ENCODE measurements at regions not wholly inside any gene's neighbourhood (a gene's known extent, or its start where the extent isn't known, plus 50 kb on each side); places are given as distances from the start of the nearest gene placed in this dataset.

DNA sequence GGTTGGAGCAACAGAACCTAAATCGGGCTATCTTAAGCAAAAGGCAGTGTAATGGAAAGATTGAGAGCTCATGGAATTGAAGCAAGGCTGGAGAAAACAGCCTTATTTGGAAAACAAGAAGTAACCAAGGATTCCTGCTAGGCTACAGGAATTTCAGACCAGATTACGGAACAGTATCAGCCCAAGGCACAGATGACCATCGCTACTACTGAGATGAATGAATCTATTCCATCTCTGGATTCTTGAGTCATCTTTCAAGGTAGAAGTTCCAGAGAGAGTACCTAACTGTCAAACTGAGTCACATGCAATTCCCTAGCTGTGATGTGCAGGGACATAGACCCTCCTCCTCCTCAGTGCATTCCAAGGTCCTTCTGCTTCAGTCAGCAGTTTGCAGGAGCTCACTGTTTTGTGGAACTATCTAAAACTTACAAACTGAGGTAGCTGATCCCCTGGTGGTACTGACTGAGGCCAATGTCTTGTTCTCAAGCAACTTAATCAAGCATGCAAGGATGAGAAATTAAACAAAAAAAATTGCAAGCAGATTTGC is 62.0 kb upstream of the SMLR1 start:
- no peak for DNase-seq (ENCODE audit: low read depth)

GRCh38 chr6:130766239-130767144 is 60.7 kb upstream of the SMLR1 start:
- DNase-seq (ENCODE audit: low read depth), result no peak

- no peak for DNase-seq (ENCODE audit: low read depth)
These were observed 57.3 kb upstream of the SMLR1 start for GRCh38 chr6:130769861-130770260.

DNA sequence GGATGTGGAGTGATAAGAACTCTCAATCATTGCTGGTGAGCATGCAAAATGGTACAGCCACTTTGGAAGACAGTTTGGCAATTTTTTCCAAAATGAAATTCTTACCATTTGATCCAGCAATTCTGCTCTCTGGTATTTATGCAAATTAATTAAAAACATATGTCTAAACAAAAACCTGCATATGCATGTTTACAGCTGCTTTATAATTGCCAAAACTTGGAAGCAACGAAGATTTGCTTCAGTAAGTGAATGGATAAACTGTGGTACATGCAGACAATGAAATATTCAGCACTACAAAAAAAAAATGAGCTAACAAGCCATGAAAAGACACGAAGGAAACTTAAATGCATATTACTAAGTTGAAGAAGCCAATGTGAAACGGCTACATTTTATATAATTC is 55.5 kb upstream of the SMLR1 start:
- no peak for DNase-seq (ENCODE audit: low read depth)

DNA sequence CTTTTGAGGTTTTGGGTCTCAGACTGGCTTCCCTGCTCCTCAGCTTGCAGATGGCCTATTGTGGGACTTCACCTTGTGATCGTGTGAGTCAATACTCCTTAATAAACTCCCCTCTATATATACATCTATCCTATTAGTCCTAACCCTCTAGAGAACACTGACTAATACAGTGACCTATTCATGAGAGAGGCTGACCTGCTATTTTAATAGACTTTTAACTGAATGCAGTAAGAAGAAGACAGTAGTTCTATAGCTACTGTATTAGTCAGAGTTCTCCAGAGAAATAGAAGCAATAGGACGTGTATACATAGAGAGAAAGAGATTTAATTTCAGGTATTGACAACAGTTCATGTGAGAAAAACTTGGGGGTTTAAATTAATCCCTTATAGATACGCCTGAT is 53.3 kb upstream of the SMLR1 start:
- no peak for DNase-seq (ENCODE audit: low read depth)

- DNase-seq (ENCODE audit: low read depth), result no peak
These were observed 51.7 kb upstream of the SMLR1 start for GRCh38 chr6:130775411-130776012.

DNA sequence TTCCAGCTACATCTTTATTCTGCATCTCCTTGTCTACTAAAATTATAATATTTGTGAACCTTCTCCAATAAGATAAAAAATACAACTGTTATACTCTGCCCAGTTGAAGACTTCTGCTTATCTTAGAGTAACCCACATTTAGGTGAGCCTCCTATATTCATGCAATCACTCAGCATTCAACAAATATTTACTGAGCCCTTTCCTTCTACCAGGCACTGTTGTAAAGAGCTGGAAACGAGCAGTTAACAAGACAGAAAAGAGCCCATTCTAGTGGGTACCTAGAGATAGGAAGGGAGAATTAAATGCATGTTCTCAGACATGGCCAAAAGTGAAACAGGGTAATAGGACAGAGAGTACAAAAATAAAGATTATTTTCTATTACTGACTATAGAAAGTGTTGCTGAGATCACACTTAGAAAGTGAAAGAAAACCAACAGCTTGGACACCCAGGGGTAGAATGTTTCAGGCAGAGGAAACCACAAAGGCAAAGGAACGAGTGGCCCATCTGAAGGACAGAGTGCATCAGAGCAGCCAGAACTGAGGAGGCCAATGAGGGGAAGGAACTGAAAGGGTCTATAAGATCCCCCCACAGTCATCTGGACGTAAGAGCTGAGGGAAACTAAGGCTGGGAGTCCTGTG is 50.8 kb upstream of the SMLR1 start:
- DNase-seq (ENCODE audit: low read depth), result no peak

Measured in CMK (cell line).